GM10248 (cell line): ENCODE measurements at regions not wholly inside any gene's neighbourhood (a gene's known extent, or its start where the extent isn't known, plus 50 kb on each side); places are given as distances from the start of the nearest gene placed in this dataset.

Experiments
- CTCF ChIA-PET: fragments of 300-600 bp; sonication (Branson Sonifier 250); formaldehyde crosslinking; extraction: SDS; loops from one replicate; lab custom pipeline; 2021; ENCODE audit warnings: antibody characterized with exemption; lab: Yijun Ruan, JAX
- POLR2A ChIA-PET: fragments of 350-650 bp; sonication (Branson Sonifier 250); formaldehyde crosslinking; extraction: SDS; loops from one replicate; lab custom pipeline; 2020; ENCODE audit warnings: antibody characterized with exemption; lab: Yijun Ruan, JAX
- DNase-seq: peaks from one replicate; pipeline ENCODE4 v3.0.0; 2012; ENCODE audit errors: extremely low spot score
- CTCF ChIP-seq: IDR thresholded peaks from 2 replicates; pipeline ENCODE4 v1.5.1; 2012; ENCODE audit warnings: mild to moderate bottlenecking, low read depth; ENCODE audit errors: extremely low read depth, missing control alignments, control extremely low read depth

DNA sequence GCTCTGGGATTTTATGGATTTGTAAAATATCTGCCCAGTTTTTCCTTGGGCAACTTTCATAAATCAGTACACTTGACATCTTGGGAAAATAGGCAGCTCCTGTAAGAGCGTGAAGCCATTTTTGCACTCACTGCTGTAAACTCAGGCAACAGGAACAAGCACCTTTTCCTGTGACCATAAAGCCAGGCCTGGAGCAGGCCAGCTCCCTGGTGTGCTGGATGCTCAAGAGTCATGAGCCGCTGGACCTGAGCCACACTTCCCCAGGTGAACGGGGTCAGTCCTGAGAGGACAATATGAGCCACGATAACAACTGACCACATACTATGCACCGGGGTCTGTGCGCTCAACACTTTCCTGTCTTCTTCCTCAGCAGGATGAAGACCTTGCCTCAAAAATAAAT is 158.2 kb downstream of the NUP210 start:
- POLR2A ChIA-PET = no interaction called here
- no peak for DNase-seq
- CTCF ChIA-PET = interaction anchor here (1.1 kb wide), 1 partner anchor 21 kb away, joined by 3 read pairs; no protein-coding TSS in a partner anchor
- no peak for TF ChIP-seq CTCF

GRCh38 chr3:13261104-13261830 is 158.9 kb downstream of the NUP210 start:
- ChIA-PET CTCF (interaction anchor here (1.1 kb wide), 1 partner anchor 21 kb away, joined by 3 read pairs; no protein-coding TSS in a partner anchor), POLR2A (no interaction called here)
- DNase-seq = no peak
- TF ChIP-seq CTCF = no peak

GRCh38 chr3:13260259-13261103 is 159.6 kb downstream of the NUP210 start:
- POLR2A ChIA-PET = no interaction called here
- DNase-seq = no peak
- CTCF ChIA-PET = no interaction called here
- TF ChIP-seq CTCF = no peak

DNA sequence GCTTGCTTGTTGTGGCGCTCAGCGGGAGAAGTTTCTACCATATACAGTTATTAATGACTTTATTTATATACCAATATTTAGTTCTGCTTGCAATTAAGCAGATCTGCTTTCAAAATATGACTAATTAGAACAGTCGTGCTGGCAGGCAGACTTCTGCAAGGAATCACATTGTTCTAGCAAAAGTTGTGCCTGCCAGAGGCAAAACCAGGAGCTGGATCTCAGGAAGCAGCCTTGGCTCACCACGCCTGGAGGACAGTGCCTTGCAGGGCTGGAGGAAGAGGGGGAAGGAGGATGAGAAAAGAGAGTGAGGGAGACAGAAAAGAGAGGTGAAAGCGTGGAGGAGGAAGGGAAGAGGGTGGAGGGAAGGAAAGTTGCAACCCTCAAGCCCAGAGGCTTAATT is 160.3 kb downstream of the NUP210 start:
- DNase-seq = no peak
- ChIA-PET CTCF (no interaction called here), POLR2A (no interaction called here)
- no peak for TF ChIP-seq CTCF

GRCh38 chr3:13258986-13259514 is 161.1 kb downstream of the NUP210 start:
- POLR2A ChIA-PET = no interaction called here
- CTCF ChIA-PET = no interaction called here
- DNase-seq = no peak
- TF ChIP-seq CTCF = no peak

DNA sequence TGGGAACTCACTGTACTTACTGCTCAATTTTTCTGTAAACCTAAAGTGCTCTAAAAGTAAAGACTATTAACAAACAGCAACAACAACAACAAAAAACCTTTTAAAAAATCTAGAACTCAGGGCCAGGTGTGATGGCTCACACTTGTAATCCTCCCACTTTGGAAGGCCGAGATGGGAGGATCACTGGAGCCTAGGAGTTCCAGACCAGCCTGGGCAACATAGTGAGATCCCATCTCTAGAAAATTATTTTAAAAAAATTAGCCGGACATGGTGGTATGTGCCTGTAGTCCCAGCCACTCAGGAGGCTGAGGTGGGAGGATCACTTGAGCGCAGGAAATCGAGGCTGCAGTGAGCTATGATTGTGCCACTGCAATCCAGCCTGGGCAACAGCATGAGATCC is 161.8 kb downstream of the NUP210 start:
- ChIA-PET POLR2A (no interaction called here), CTCF (interaction anchor here (1.4 kb wide), 1 partner anchor 166 kb away, joined by 7 read pairs; no protein-coding TSS in a partner anchor)
- no peak for TF ChIP-seq CTCF
- DNase-seq = no peak
